ENCODE measurements at regions not wholly inside any gene's neighbourhood (a gene's known extent, or its start where the extent isn't known, plus 50 kb on each side); places are given as distances from the start of the nearest gene placed in this dataset.

DNA sequence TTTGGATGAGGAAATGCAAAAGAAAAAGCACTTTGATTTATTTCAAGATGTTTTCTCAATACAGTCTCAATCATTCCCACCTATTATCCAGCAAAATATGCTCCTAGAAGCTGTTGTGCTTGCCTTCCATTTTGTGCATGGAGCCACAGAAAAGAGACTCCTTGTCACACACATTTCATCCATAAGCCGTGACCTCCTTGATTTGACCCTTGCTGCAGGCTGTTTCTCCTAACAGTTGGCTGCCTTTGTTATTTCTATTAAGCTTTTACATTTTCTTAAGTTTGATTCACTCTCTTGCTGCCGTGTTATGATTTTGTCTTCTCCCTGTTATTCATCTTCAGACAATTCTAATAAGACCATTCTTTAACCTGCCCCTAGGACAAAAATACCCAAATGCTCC is 124.2 kb upstream of the PLAAT1 start:
- TF ChIP-seq, protein P1, sequence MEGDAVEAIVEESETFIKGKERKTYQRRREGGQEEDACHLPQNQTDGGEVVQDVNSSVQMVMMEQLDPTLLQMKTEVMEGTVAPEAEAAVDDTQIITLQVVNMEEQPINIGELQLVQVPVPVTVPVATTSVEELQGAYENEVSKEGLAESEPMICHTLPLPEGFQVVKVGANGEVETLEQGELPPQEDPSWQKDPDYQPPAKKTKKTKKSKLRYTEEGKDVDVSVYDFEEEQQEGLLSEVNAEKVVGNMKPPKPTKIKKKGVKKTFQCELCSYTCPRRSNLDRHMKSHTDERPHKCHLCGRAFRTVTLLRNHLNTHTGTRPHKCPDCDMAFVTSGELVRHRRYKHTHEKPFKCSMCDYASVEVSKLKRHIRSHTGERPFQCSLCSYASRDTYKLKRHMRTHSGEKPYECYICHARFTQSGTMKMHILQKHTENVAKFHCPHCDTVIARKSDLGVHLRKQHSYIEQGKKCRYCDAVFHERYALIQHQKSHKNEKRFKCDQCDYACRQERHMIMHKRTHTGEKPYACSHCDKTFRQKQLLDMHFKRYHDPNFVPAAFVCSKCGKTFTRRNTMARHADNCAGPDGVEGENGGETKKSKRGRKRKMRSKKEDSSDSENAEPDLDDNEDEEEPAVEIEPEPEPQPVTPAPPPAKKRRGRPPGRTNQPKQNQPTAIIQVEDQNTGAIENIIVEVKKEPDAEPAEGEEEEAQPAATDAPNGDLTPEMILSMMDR (IDR thresholded peaks at IDR 0.05; ENCODE audit: borderline replicate concordance, extremely low read depth, low read length, poor library complexity, severe bottlenecking): no peak
- no peak for TF ChIP-seq EZH2 (IDR thresholded peaks at IDR 0.05; ENCODE audit: borderline replicate concordance, low read depth, low read length, severe bottlenecking)

Data from DND-41 (cell line).